Thyroid gland (tissue), 4 donors: ENCODE measurements at regions not wholly inside any gene's neighbourhood (a gene's known extent, or its start where the extent isn't known, plus 50 kb on each side); places are given as distances from the start of the nearest gene placed in this dataset.

ENCODE experiments used
- CTCF ChIP-seq, 6 experiments: fragments of 200-600 bp in 3 of 6; fragments of 450-650 bp in 3 of 6; sonication (generic) in 3 of 6; IDR thresholded peaks; one replicate each; pipeline ENCODE4 v1.5.1; 2016 to 2019; ENCODE audit warnings: antibody characterized with exemption in 6 of 6, mild to moderate bottlenecking in 2 of 6, inconsistent platforms in 1 of 6, moderate library complexity in 1 of 6
- POLR2A ChIP-seq, 2 donors: fragments of 450-650 bp; IDR thresholded peaks; one replicate each; pipeline ENCODE4 v1.6.1; 2017; ENCODE audit warnings: antibody characterized with exemption in 2 of 2, mild to moderate bottlenecking in 2 of 2, moderate library complexity in 1 of 2

- TF ChIP-seq CTCF (IDR thresholded peaks at IDR 0.05), result no peak
- TF ChIP-seq POLR2A (IDR thresholded peaks at IDR 0.05), result no peak
Measured at GRCh38 chr1:104648269-104648691, 898.6 kb downstream of the AMY1C start.
